RWPE2 (cell line): ENCODE measurements at regions not wholly inside any gene's neighbourhood (a gene's known extent, or its start where the extent isn't known, plus 50 kb on each side); places are given as distances from the start of the nearest gene placed in this dataset.

Source experiments
- ATAC-seq: fragments of 200-7000 bp; cut with Tn5 transposase; 3 replicates; pipeline ENCODE4 v1.9.1; 2021; ENCODE audit warnings: low read depth
- DNase-seq: peaks from one replicate; pipeline ENCODE4 v3.0.0-alpha.2; 2020; ENCODE audit warnings: low spot score
- H3K27ac ChIP-seq: fragments of 450-650 bp; 2 replicates; pipeline ENCODE4 v1.5.1; 2017; ENCODE audit warnings: mild to moderate bottlenecking; ENCODE audit not compliant: poor library complexity, severe bottlenecking
- H3K27me3 ChIP-seq: fragments of 250-450 bp; sonication (Bioruptor Pico); 2 replicates; pipeline ENCODE4 v1.5.1; 2021; ENCODE audit warnings: mild to moderate bottlenecking, moderate library complexity; ENCODE audit not compliant: insufficient read depth, poor library complexity, severe bottlenecking
- H3K36me3 ChIP-seq: fragments of 250-450 bp; sonication (Bioruptor Pico); 2 replicates; pipeline ENCODE4 v1.5.1; 2020; ENCODE audit warnings: low read depth, mild to moderate bottlenecking, moderate library complexity
- H3K4me1 ChIP-seq: fragments of 250-450 bp; sonication (Bioruptor Pico); 2 replicates; pipeline ENCODE4 v1.5.1; 2021; ENCODE audit warnings: mild to moderate bottlenecking, moderate library complexity; ENCODE audit not compliant: insufficient read depth, poor library complexity, severe bottlenecking
- H3K4me3 ChIP-seq: fragments of 250-450 bp; sonication (Bioruptor Pico); 2 replicates; pipeline ENCODE4 v1.5.1; 2021; ENCODE audit warnings: mild to moderate bottlenecking, moderate library complexity; ENCODE audit not compliant: severe bottlenecking
- H3K9me3 ChIP-seq: fragments of 250-450 bp; sonication (Bioruptor Pico); 2 replicates; pipeline ENCODE4 v1.5.1; 2021; ENCODE audit warnings: mild to moderate bottlenecking, moderate library complexity; ENCODE audit not compliant: severe bottlenecking
- CTCF ChIP-seq: fragments of 450-650 bp; IDR thresholded peaks from one replicate; pipeline ENCODE4 v1.5.1; 2017; ENCODE audit warnings: mild to moderate bottlenecking, moderate library complexity; ENCODE audit not compliant: poor library complexity, severe bottlenecking

- DNase-seq, result no peak
- TF ChIP-seq CTCF, result no peak
- H3K27me3 ChIP-seq, result no peaks in the 10 kb centered on the region
- H3K36me3 ChIP-seq, result no peaks in the 10 kb centered on the region
- ATAC-seq, result no peak
- H3K4me1 ChIP-seq, result no peaks in the 10 kb centered on the region
- no peak overlapping the region for H3K4me3 ChIP-seq
- no peaks in the 10 kb centered on the region for H3K9me3 ChIP-seq
- no peak overlapping the region for H3K27ac ChIP-seq
Observed at GRCh38 chr11:79720115-79720514, 279.3 kb upstream of the TENM4 start.

- H3K9me3 ChIP-seq, result no peaks in the 10 kb centered on the region
- H3K27ac ChIP-seq, result no peak overlapping the region
- peak; percentile 69 for TF ChIP-seq CTCF
- no peaks in the 10 kb centered on the region for H3K4me1 ChIP-seq
- H3K27me3 ChIP-seq, result no peaks in the 10 kb centered on the region
- no peak for DNase-seq
- peak; percentile 51; the same call in 2 of the 3 replicates for ATAC-seq
- no peaks in the 10 kb centered on the region for H3K36me3 ChIP-seq
- H3K4me3 ChIP-seq, result no peak overlapping the region
Observed at GRCh38 chr11:79708319-79708932, 267.6 kb upstream of the TENM4 start.

GRCh38 chr11:79705648-79706047 lies 264.8 kb upstream of the TENM4 start:
- no peak for TF ChIP-seq CTCF
- H3K36me3 ChIP-seq, result no peaks in the 10 kb centered on the region
- H3K9me3 ChIP-seq, result no peaks in the 10 kb centered on the region
- no peak overlapping the region for H3K27ac ChIP-seq
- no peak for DNase-seq
- ATAC-seq, result no peak
- no peak overlapping the region for H3K4me3 ChIP-seq
- no peaks in the 10 kb centered on the region for H3K27me3 ChIP-seq
- H3K4me1 ChIP-seq, result no peaks in the 10 kb centered on the region

- no peak for TF ChIP-seq CTCF
- no peak for ATAC-seq
- Histone ChIP-seq H3K4me1 (no peaks in the 10 kb centered on the region), H3K27me3 (no peaks in the 10 kb centered on the region), H3K27ac (no peak overlapping the region), H3K9me3 (no peaks in the 10 kb centered on the region), H3K4me3 (no peak overlapping the region), H3K36me3 (no peaks in the 10 kb centered on the region)
- no peak for DNase-seq
Observed at GRCh38 chr11:79702303-79702702, 261.5 kb upstream of the TENM4 start.

- ATAC-seq (no peak), DNase-seq (no peak)
- H3K4me1 ChIP-seq, result peaks cover 4% of the 10 kb centered on the region
- no peak overlapping the region for H3K27ac ChIP-seq
- H3K36me3 ChIP-seq, result no peaks in the 10 kb centered on the region
- H3K4me3 ChIP-seq, result no peak overlapping the region
- TF ChIP-seq CTCF, result no peak
- H3K27me3 ChIP-seq, result no peaks in the 10 kb centered on the region
- H3K9me3 ChIP-seq, result no peaks in the 10 kb centered on the region
Observed at GRCh38 chr11:79699246-79699645, 258.4 kb upstream of the TENM4 start.
